PC-9 (cell line): ENCODE measurements at regions not wholly inside any gene's neighbourhood (a gene's known extent, or its start where the extent isn't known, plus 50 kb on each side); places are given as distances from the start of the nearest gene placed in this dataset.

Source experiments
- BruUV-seq: library from RNA; stranded (reverse); fragments of 400-500 nt; replicated peaks from 2 replicates; lab custom pipeline; 2021; lab: Mats Ljungman, UMichigan
- CTCF ChIA-PET: fragments of 300-600 bp; sonication (Branson Sonifier 250); formaldehyde crosslinking; loops from one replicate; lab custom pipeline; 2022; ENCODE audit warnings: antibody characterized with exemption; lab: Charles Lee
- POLR2A ChIA-PET: fragments of 300-600 bp; sonication (Branson Sonifier 250); formaldehyde crosslinking; loops from one replicate; lab custom pipeline; 2022; ENCODE audit warnings: antibody characterized with exemption; ENCODE audit not compliant: unreplicated experiment; lab: Charles Lee
- DNase-seq, 2 experiments: peaks; one replicate each; pipeline versions ENCODE4 v3.0.0 to v3.0.0-alpha.2; 2015 to 2022; ENCODE audit warnings: mixed read lengths in 1 of 2
- H2AFZ ChIP-seq: fragments of 200-600 bp; sonication (generic); 2 replicates; pipeline ENCODE4 v1.8.1; 2017; ENCODE audit warnings: antibody characterized with exemption
- H3F3A ChIP-seq: fragments of 200-600 bp; sonication (generic); 2 replicates; pipeline ENCODE4 v1.8.1; 2017; ENCODE audit warnings: antibody characterized with exemption, mild to moderate bottlenecking, low read depth; ENCODE audit not compliant: insufficient read depth
- H3K27ac ChIP-seq: fragments of 200-600 bp; sonication (generic); 2 replicates; pipeline ENCODE4 v1.6.1; 2016; ENCODE audit warnings: mixed run types
- H3K27me3 ChIP-seq: fragments of 200-600 bp; sonication (generic); 2 replicates; pipeline ENCODE4 v1.6.1; 2016; ENCODE audit warnings: low read depth, mixed run types; ENCODE audit not compliant: insufficient read depth
- H3K36me3 ChIP-seq: fragments of 200-600 bp; sonication (generic); 2 replicates; pipeline ENCODE4 v1.6.1; 2016; ENCODE audit warnings: low read depth, mixed run types
- H3K4me1 ChIP-seq: fragments of 200-600 bp; sonication (generic); replicated peaks from 2 replicates; pipeline ENCODE4 v1.6.1; 2016; ENCODE audit warnings: mixed run types; ENCODE audit not compliant: insufficient read depth
- H3K4me2 ChIP-seq: fragments of 200-600 bp; sonication (generic); 2 replicates; pipeline ENCODE4 v1.6.1; 2017; ENCODE audit warnings: mixed run types
- H3K4me3 ChIP-seq: fragments of 200-600 bp; sonication (generic); 2 replicates; pipeline ENCODE4 v1.6.1; 2016; ENCODE audit warnings: mixed run types
- H3K79me2 ChIP-seq: fragments of 200-600 bp; sonication (generic); 2 replicates; pipeline ENCODE4 v1.6.1; 2017; ENCODE audit warnings: low read depth, mixed run types
- H3K9me2 ChIP-seq: fragments of 200-600 bp; sonication (generic); 2 replicates; pipeline ENCODE4 v1.8.1; 2017; ENCODE audit warnings: mild to moderate bottlenecking; ENCODE audit not compliant: insufficient read depth
- H3K9me3 ChIP-seq: fragments of 200-600 bp; sonication (generic); 2 replicates; pipeline ENCODE4 v1.8.1; 2016; ENCODE audit warnings: low read depth; ENCODE audit not compliant: insufficient read depth
- H4K20me1 ChIP-seq: fragments of 200-600 bp; sonication (generic); 2 replicates; pipeline ENCODE4 v1.8.1; 2017; ENCODE audit not compliant: insufficient read depth
- EZH2 ChIP-seq: fragments of 200-600 bp; sonication (generic); IDR thresholded peaks from 2 replicates; pipeline ENCODE4 v1.8.0; 2017; ENCODE audit warnings: antibody characterized with exemption, low read depth
- intact Hi-C: fragments of 100-400 bp; cut with micrococcal nuclease; formaldehyde crosslinking; loops from one replicate; pipeline ENCODE4 v1.10.0; 2022; ENCODE audit not compliant: unreplicated experiment
- TF ChIP-seq, protein P1 (sequence below): fragments of 200-600 bp; sonication (generic); conservative IDR thresholded peaks from 2 replicates; pipeline ENCODE4 v1.6.1; 2017; ENCODE audit warnings: mixed run types, antibody characterized with exemption, mild to moderate bottlenecking, moderate library complexity

DNA sequence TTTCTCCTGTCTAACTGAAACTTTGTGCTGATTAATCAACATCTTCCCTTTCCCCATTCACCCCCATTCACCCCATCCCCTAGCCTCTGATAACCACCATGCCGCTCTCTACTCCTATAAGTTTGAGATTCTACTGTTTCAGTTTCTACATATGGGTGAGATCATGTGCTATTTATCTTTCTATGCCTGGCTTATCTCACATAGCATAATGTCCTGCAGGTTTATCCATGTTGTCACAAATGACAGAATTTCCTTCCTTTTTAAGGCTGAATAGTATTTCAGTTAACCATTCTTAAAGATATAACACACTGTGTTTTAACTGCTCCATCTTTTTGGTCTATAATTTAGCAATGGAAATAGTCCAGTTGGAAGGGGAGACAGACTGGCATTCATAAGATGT is 205.1 kb downstream of the SNCAIP start:
- Histone ChIP-seq H3K9me2 (no peaks in the 10 kb centered on the region; the same call in 1 of the 2 replicates), H3K9me3 (no peaks in the 10 kb centered on the region), H4K20me1 (no peaks in the 10 kb centered on the region), H3F3A (no peaks in the 10 kb centered on the region), H3K4me2 (no peak overlapping the region), H3K36me3 (no peaks in the 10 kb centered on the region), H3K4me1 (no peaks in the 10 kb centered on the region), H3K4me3 (no peak overlapping the region), H3K27me3 (no peaks in the 10 kb centered on the region), H3K27ac (no peak overlapping the region), H2AFZ (no peak overlapping the region), H3K79me2 (no peaks in the 10 kb centered on the region)
- POLR2A ChIA-PET = no interaction called here
- no peak for TF ChIP-seq EZH2
- TF ChIP-seq, protein P1, sequence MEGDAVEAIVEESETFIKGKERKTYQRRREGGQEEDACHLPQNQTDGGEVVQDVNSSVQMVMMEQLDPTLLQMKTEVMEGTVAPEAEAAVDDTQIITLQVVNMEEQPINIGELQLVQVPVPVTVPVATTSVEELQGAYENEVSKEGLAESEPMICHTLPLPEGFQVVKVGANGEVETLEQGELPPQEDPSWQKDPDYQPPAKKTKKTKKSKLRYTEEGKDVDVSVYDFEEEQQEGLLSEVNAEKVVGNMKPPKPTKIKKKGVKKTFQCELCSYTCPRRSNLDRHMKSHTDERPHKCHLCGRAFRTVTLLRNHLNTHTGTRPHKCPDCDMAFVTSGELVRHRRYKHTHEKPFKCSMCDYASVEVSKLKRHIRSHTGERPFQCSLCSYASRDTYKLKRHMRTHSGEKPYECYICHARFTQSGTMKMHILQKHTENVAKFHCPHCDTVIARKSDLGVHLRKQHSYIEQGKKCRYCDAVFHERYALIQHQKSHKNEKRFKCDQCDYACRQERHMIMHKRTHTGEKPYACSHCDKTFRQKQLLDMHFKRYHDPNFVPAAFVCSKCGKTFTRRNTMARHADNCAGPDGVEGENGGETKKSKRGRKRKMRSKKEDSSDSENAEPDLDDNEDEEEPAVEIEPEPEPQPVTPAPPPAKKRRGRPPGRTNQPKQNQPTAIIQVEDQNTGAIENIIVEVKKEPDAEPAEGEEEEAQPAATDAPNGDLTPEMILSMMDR = no peak
- intact Hi-C loops = loop anchor here (5.0 kb wide), 2 partner anchors 380 to 850 kb away; no protein-coding TSS in a partner anchor
- BruUV-seq = no TSS peak
- CTCF ChIA-PET = no interaction called here
- DNase-seq = no peak

DNA sequence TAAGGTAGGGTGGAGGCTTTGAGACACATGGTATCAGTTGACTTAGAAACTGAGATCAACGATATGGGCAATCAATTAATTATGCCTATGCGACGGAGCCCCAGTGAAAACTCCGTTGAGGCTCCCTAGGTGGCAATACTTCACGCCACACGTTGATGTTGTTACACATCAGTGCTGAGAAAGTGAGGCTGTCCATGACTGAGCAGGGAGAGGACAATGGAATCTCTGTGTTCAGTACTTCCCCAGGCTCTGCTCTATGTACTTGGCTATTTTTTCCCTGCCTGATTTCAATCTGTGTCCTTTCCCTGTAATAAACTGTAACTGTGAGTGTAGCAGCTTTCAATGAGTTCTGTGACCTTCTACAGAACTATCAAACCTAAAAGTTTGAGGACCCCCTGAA is 211.7 kb downstream of the SNCAIP start:
- no peak overlapping the region for H3K4me3 ChIP-seq
- no peaks in the 10 kb centered on the region; the same call in 1 of the 2 replicates for H3K9me2 ChIP-seq
- no peaks in the 10 kb centered on the region for H3K27me3 ChIP-seq
- POLR2A ChIA-PET = no interaction called here
- H2AFZ ChIP-seq = no peak overlapping the region
- H3K79me2 ChIP-seq = no peaks in the 10 kb centered on the region
- CTCF ChIA-PET = no interaction called here
- no peaks in the 10 kb centered on the region for H3K4me1 ChIP-seq
- BruUV-seq = no TSS peak
- no peaks in the 10 kb centered on the region for H3K36me3 ChIP-seq
- no peaks in the 10 kb centered on the region for H4K20me1 ChIP-seq
- no peak overlapping the region for H3K27ac ChIP-seq
- H3F3A ChIP-seq = no peaks in the 10 kb centered on the region
- intact Hi-C loops = no loop called here
- no peak overlapping the region for H3K4me2 ChIP-seq
- no peak for DNase-seq
- no peaks in the 10 kb centered on the region for H3K9me3 ChIP-seq
- TF ChIP-seq EZH2 = no peak
- TF ChIP-seq, protein P1 = no peak

- no peak overlapping the region for H3K4me3 ChIP-seq
- H4K20me1 ChIP-seq = no peaks in the 10 kb centered on the region
- TF ChIP-seq, protein P1 = no peak
- no peak for TF ChIP-seq EZH2
- H3F3A ChIP-seq = no peaks in the 10 kb centered on the region
- H3K27me3 ChIP-seq = no peaks in the 10 kb centered on the region
- intact Hi-C loops = no loop called here
- no peaks in the 10 kb centered on the region for H3K36me3 ChIP-seq
- H3K79me2 ChIP-seq = no peaks in the 10 kb centered on the region
- H3K9me3 ChIP-seq = no peaks in the 10 kb centered on the region
- ChIA-PET POLR2A (no interaction called here), CTCF (no interaction called here)
- no peaks in the 10 kb centered on the region for H3K9me2 ChIP-seq
- BruUV-seq = no TSS peak
- H3K4me1 ChIP-seq = no peaks in the 10 kb centered on the region
- no peak overlapping the region for H3K4me2 ChIP-seq
- no peak overlapping the region for H2AFZ ChIP-seq
- no peak overlapping the region for H3K27ac ChIP-seq
- no peak for DNase-seq
Measured at GRCh38 chr5:122527547-122527946, 215.5 kb downstream of the SNCAIP start.
